Femur (tissue), 1 donor: ENCODE measurements at regions not wholly inside any gene's neighbourhood (a gene's known extent, or its start where the extent isn't known, plus 50 kb on each side); places are given as distances from the start of the nearest gene placed in this dataset.
"Not testable (repeated sequence)": the region's sequence is repeated elsewhere in the genome, so short reads cannot be mapped to it uniquely, and the experiment has no call there.

Source experiments
- DNase-seq: peaks from one replicate; pipeline ENCODE4 v3.0.0-alpha.2; 2017

GRCh38 chr5:82886911-82887310 lies 190.3 kb downstream of the TMEM167A start:
- DNase-seq, result no peak

DNA sequence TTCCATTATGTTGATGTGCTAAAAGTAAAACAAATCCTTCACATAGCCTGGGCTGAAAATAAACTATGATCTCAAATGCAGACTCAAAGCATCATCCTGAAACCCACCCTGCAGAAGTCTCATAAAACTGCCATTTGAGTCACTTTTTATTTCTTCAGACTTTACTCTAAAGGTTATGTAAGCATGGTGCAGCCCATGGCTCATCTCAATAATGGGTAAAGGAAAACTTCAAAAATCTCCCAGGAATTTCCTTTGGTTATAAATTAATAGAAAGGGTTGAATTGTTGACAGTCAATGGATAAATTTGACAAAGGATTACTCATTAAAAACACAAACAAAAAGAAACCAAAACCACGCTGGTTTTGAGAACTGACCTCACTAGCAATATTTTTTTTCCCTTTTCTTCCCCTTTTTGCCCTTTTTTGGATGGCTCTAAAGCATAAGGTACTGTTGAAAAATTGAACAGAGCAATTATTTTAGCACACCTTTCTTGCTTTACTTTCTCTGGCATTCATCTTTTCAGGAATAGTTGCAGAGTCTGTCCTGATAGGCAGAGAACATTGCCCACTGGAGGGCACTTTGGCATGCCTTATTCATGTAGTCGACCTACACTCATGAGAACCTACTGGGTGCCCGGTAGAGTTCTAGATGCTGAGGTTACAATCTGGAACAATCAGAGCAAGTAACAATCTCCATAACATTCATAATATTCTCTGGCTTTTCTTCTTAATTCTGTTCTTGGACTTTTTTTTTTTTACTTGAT lies 191.4 kb downstream of the TMEM167A start:
- DNase-seq, result no peak

DNA sequence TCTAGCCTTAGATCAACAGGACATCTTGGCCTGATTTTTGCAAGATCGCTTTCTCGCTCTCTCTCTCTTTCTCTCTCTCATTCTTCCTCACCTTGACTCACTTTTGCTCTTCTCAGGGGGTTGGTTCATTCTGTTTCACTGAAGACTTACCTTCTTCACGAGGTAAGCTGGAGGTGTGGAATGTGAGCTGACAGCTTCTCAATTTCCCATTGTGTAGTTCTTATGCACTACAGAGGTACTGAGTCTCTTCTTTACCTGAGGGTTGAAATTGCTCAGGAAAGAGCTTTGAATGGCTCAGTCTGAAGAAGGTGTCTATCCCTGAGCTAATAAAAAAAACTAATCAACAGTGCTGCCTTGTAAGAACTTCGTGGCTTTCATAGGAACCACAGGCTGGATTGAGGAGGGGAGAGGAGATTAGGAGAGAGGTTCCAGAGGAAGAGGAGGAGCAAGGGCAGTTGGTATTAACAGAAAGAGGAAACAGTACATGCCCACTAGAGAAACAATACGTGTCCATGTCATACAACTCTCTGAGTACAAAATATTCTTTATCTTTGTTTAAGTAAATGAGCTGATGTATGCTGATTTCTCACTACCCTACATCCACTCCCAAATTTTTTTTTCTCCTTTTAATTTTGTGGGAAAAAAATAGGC lies 192.2 kb downstream of the TMEM167A start:
- no peak for DNase-seq

- no peak for DNase-seq
Measured at GRCh38 chr5:82882316-82882715, 194.9 kb downstream of the TMEM167A start.

DNA sequence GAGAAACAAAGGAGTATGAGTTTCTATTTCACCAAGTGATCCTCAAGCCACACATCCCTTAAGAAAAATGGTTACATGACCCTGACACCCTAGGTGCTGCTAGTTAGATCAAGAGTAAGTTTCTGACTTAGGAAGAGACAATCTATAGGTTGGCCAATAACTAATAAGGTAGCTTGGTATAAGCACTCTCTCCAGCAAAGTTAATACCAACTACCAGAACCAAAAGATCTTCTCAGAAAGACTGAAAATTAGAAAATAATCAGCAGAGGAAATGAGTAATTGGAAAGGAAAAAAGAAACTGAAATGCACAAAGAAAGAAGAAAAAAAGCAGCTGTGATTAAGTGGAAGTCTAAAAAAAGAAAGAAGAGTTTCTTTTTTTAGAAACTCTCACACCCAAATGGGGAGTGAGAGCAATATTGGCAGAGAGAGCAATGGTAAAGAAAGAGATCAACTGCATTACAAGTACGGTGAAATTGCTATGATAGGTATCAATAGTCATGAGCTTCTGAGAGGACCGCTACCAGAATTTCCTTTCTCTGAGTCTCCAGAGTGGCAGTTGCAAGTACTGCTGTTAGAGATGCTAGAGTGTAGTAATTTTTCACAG lies 195.5 kb downstream of the TMEM167A start:
- DNase-seq, result no peak

DNA sequence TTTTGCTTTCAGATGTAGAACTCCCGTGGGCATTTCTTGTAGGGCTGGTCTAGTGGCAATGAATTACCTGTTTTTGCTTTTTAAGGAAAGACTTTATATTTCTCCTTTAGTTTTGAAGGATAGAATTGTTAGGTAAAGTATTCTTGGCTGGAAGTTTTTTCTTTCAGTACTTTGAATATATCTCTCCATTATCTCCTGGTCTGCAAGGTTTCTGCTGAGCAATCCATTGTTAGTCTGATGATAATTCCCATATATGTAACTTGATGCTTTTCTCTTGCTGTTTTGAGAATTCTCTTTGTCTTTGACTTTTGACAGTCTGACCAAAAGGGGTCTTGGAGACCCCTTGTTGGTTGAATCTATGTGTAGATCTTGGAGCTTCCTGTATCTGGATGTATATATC lies 198.1 kb downstream of the TMEM167A start:
- DNase-seq, result no peak

DNA sequence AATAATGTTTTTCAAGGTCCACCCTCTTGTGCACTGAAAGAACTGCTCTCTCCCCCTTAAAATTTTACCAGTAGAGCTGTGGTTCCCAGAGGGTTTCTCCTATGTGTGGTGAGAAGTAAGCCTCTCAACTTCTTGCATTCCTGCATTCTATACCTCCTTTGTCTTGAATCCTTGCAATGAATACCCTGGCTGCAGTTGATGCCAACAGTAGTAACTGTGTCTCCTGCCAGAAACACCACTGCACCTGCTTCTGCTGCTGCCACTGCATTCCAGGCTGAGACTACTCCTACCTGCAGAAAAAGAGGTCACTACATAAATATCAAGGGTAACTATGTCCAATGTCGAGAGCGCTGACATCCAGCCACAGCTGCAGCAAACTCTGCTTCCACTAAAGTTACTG lies 203.7 kb downstream of the TMEM167A start:
- DNase-seq, result no peak

GRCh38 chr5:82872321-82873288 lies 204.6 kb downstream of the TMEM167A start:
- not testable (repeated sequence) for DNase-seq

GRCh38 chr5:82865625-82866024 lies 211.6 kb downstream of the TMEM167A start:
- DNase-seq, result no peak

GRCh38 chr5:82863266-82863665 lies 213.9 kb downstream of the TMEM167A start:
- no peak for DNase-seq

- DNase-seq, result no peak
Measured at GRCh38 chr5:82862711-82863110, 214.5 kb downstream of the TMEM167A start.

GRCh38 chr5:82862261-82862660 lies 214.9 kb downstream of the TMEM167A start:
- no peak for DNase-seq

GRCh38 chr5:82861701-82862100 lies 215.5 kb downstream of the TMEM167A start:
- DNase-seq, result no peak

- DNase-seq, result no peak
Measured at GRCh38 chr5:82859451-82860140, 217.6 kb downstream of the TMEM167A start.

GRCh38 chr5:82858151-82859025 lies 218.8 kb downstream of the TMEM167A start:
- DNase-seq, result no peak

DNA sequence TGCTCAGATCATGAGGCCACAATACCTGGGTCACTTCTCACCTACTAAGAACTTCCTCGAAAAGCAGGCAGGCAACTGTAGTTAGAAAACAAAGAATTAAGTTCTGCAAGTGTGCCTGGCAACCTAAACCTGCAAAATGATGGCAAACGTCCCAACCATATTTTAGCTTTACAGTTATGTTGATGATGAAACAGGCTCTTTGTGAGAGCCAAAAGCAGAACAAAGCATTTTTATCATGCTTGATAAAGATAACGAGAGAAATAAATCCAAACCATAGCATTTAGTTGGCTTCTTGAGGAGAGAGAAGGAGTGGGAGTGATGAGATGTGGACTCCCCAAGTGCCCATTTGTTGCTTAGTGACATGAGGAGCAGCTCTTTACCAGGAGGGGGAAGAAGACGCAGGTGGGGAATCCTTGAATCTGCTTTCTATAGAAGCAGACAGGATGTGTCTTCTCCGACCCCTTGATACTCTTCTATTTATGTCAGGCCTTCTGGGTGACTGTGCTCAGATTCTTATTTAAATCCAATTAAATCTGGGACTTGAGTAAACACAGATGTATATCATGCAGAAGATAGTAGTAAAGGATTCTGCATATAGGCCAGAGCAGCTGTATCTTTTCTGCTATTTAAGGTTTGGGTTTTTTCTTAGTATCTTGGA lies 221.2 kb downstream of the TMEM167A start:
- DNase-seq, result peak; percentile 29

- DNase-seq, result no peak
Measured at GRCh38 chr5:82854956-82855355, 222.2 kb downstream of the TMEM167A start.

DNA sequence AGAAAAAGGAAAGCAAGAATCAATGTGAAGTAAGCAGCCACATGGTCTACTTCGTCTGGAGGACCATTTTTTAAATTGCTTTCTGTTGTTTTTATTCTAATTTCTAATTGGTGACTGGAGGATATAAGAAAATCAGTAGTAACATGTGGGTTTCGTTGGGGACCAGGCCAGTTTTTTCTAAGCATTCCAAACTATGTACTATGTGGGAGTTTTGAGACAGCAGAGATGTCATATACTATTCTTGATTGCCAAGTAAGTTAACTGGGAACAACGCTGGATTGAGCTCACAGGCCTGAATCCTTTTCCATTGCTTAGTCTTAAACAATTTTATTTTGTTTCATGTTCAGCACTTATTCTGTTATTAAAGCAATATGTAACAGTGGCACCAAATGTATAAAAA lies 225.7 kb downstream of the TMEM167A start:
- peak; percentile 23 for DNase-seq

- no peak for DNase-seq
Measured at GRCh38 chr5:82850393-82850792, 226.8 kb downstream of the TMEM167A start.

DNA sequence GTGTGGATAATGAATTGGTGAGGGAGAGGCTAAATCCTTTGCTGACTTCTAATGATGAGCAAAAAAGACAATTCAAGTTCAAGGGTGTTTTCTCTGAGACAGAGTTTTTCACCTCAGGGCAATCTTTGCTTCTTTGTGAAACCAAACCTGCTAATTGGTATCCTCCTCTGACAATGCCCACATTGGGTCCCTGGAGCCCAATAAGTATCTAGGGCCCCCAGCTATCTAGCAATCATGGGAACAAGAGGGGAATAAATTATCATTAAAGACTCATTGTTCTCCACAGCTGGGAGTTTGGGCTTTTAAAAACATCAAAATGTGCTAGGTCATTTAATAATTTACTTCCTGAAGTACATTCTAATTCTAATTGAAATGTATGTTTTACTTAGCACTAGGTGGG lies 227.3 kb downstream of the TMEM167A start:
- no peak for DNase-seq

DNA sequence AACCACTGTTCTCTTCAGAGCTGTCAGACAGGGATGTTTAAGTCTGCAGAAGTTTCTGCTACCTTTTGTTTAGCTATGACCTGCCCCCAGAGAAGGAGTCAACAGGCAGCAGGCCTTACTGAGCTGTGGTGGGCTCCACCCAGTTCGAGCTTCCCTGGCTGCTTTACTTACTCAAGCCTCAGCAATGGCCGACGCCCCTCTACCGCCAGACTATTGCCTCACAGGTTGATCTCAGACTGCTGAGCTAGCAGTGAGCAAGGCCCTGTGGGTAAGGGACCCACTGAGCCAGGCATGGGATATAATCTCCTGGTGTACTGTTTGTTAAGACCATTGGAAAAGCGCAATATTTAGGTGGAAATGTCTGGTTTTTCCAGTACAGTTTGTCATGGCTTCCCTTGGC lies 229.6 kb downstream of the TMEM167A start:
- DNase-seq, result no peak
